GM18907 (cell line): ENCODE measurements at regions not wholly inside any gene's neighbourhood (a gene's known extent, or its start where the extent isn't known, plus 50 kb on each side); places are given as distances from the start of the nearest gene placed in this dataset.

ENCODE experiments used
- ATAC-seq: cut with Tn5 transposase; IDR thresholded peaks from one replicate; pipeline ENCODE4 v1.9.1; 2021; ENCODE audit warnings: mild to moderate bottlenecking, moderate library complexity; ENCODE audit not compliant: unreplicated experiment

- ATAC-seq, result no peak
These were observed 669.4 kb upstream of the CITED2 start for GRCh38 chr6:140043762-140044378.

- ATAC-seq, result no peak
These were observed 668.9 kb upstream of the CITED2 start for GRCh38 chr6:140043357-140043756.

GRCh38 chr6:140041571-140042332 is 667.3 kb upstream of the CITED2 start:
- no peak for ATAC-seq

GRCh38 chr6:140041056-140041455 is 666.6 kb upstream of the CITED2 start:
- ATAC-seq, result no peak

GRCh38 chr6:140040396-140040795 is 665.9 kb upstream of the CITED2 start:
- no peak for ATAC-seq

- ATAC-seq, result no peak
These were observed 664.9 kb upstream of the CITED2 start for GRCh38 chr6:140039364-140039763.

- ATAC-seq, result no peak
These were observed 661.7 kb upstream of the CITED2 start for GRCh38 chr6:140036196-140036595.

GRCh38 chr6:140032189-140032588 is 657.7 kb upstream of the CITED2 start:
- no peak for ATAC-seq

- no peak for ATAC-seq
These were observed 655.1 kb upstream of the CITED2 start for GRCh38 chr6:140029551-140029950.

GRCh38 chr6:140027219-140027618 is 652.8 kb upstream of the CITED2 start:
- ATAC-seq, result no peak

- no peak for ATAC-seq
These were observed 652.1 kb upstream of the CITED2 start for GRCh38 chr6:140026546-140026945.

GRCh38 chr6:140025171-140025570 is 650.7 kb upstream of the CITED2 start:
- ATAC-seq, result no peak

GRCh38 chr6:140020207-140020791 is 645.9 kb upstream of the CITED2 start:
- ATAC-seq, result no peak

GRCh38 chr6:140018588-140018987 is 644.1 kb upstream of the CITED2 start:
- no peak for ATAC-seq

GRCh38 chr6:140017470-140017869 is 643.0 kb upstream of the CITED2 start:
- ATAC-seq, result no peak

- ATAC-seq, result no peak
These were observed 637.7 kb upstream of the CITED2 start for GRCh38 chr6:140012150-140012549.

GRCh38 chr6:140011537-140011936 is 637.1 kb upstream of the CITED2 start:
- ATAC-seq, result no peak

GRCh38 chr6:140009286-140009685 is 634.8 kb upstream of the CITED2 start:
- ATAC-seq, result no peak

GRCh38 chr6:140007525-140007924 is 633.1 kb upstream of the CITED2 start:
- no peak for ATAC-seq

- no peak for ATAC-seq
These were observed 628.8 kb upstream of the CITED2 start for GRCh38 chr6:140003217-140003616.

GRCh38 chr6:140002396-140003022 is 628.1 kb upstream of the CITED2 start:
- no peak for ATAC-seq

GRCh38 chr6:140001821-140002341 is 627.4 kb upstream of the CITED2 start:
- no peak for ATAC-seq
